Liver (tissue), 7 donors: ENCODE measurements at regions not wholly inside any gene's neighbourhood (a gene's known extent, or its start where the extent isn't known, plus 50 kb on each side); places are given as distances from the start of the nearest gene placed in this dataset.

ENCODE experiments used
- DNase-seq: peaks from one replicate; pipeline ENCODE4 v3.0.0-alpha.2; 2017; ENCODE audit warnings: low spot score
- H3K27ac ChIP-seq, 2 donors: one replicate each; pipeline ENCODE4 v1.7.0; 2013; ENCODE audit warnings: inconsistent platforms in 2 of 2, low read length in 2 of 2, control low read depth in 1 of 2, low read depth in 1 of 2, mild to moderate bottlenecking in 1 of 2
- H3K27me3 ChIP-seq, 4 donors: one replicate each; pipeline versions ENCODE4 v1.6.1 to v1.7.0; 2013; ENCODE audit warnings: low read length in 3 of 4, inconsistent platforms in 1 of 4, mild to moderate bottlenecking in 1 of 4, moderate library complexity in 1 of 4; ENCODE audit not compliant: control insufficient read depth in 4 of 4, insufficient read depth in 4 of 4
- H3K36me3 ChIP-seq, 4 donors: one replicate each; pipeline versions ENCODE4 v1.6.1 to v1.7.0; 2013; ENCODE audit warnings: low read length in 3 of 4, mild to moderate bottlenecking in 3 of 4, low read depth in 1 of 4, moderate library complexity in 1 of 4; ENCODE audit not compliant: control insufficient read depth in 4 of 4, insufficient read depth in 3 of 4
- H3K4me1 ChIP-seq, 4 donors: one replicate each; pipeline versions ENCODE4 v1.6.1 to v1.7.0; 2013; ENCODE audit warnings: low read length in 3 of 4, mild to moderate bottlenecking in 3 of 4, moderate library complexity in 1 of 4; ENCODE audit not compliant: control insufficient read depth in 4 of 4, insufficient read depth in 4 of 4
- H3K4me3 ChIP-seq, 3 donors: one replicate each; pipeline versions ENCODE4 v1.6.1 to v1.7.0; 2013; ENCODE audit warnings: low read length in 3 of 3, control low read depth in 1 of 3, low read depth in 1 of 3, mild to moderate bottlenecking in 1 of 3
- H3K9ac ChIP-seq, 2 donors: one replicate each; pipeline ENCODE4 v1.7.0; 2013; ENCODE audit warnings: low read length in 2 of 2, mild to moderate bottlenecking in 2 of 2, moderate library complexity in 2 of 2, control low read depth in 1 of 2, low read depth in 1 of 2
- H3K9me3 ChIP-seq, 4 donors: one replicate each; pipeline versions ENCODE4 v1.6.1 to v1.7.0; 2013; ENCODE audit warnings: low read length in 3 of 4; ENCODE audit not compliant: control insufficient read depth in 4 of 4
- ATF3 ChIP-seq: IDR thresholded peaks from 2 replicates; pipeline ENCODE4 v1.6.1; 2016; ENCODE audit warnings: antibody characterized with exemption
- EGR1 ChIP-seq, 2 donors: IDR thresholded peaks; 2 replicates each; pipeline ENCODE4 v1.6.1; 2016 to 2018; ENCODE audit warnings: antibody characterized with exemption in 2 of 2, low read depth in 2 of 2
- FOXA2 ChIP-seq: IDR thresholded peaks from 2 replicates; pipeline ENCODE4 v1.6.1; 2016; ENCODE audit warnings: antibody characterized with exemption
- GABPA ChIP-seq, 2 donors: IDR thresholded peaks in 1 of 2; conservative IDR thresholded peaks in 1 of 2; 2 replicates each; pipeline ENCODE4 v1.6.1; 2016; ENCODE audit warnings: antibody characterized with exemption in 2 of 2, mild to moderate bottlenecking in 1 of 2, moderate library complexity in 1 of 2
- HNF4A ChIP-seq, 2 donors: conservative IDR thresholded peaks; 2 replicates each; pipeline ENCODE4 v1.6.1; 2016; ENCODE audit warnings: antibody characterized with exemption in 2 of 2, mild to moderate bottlenecking in 2 of 2
- JUND ChIP-seq, 2 donors: IDR thresholded peaks; 2 replicates each; pipeline ENCODE4 v1.6.1; 2016; ENCODE audit warnings: antibody characterized with exemption in 2 of 2
- MAX ChIP-seq: IDR thresholded peaks from 2 replicates; pipeline ENCODE4 v1.6.1; 2016; ENCODE audit warnings: antibody characterized with exemption
- NR2F2 ChIP-seq: IDR thresholded peaks from 2 replicates; pipeline ENCODE4 v1.6.1; 2016; ENCODE audit warnings: antibody characterized with exemption
- RAD21 ChIP-seq, 2 donors: IDR thresholded peaks; 2 replicates each; pipeline ENCODE4 v1.6.1; 2016; ENCODE audit warnings: antibody characterized with exemption in 2 of 2, mild to moderate bottlenecking in 2 of 2
- RXRA ChIP-seq, 2 donors: IDR thresholded peaks; 2 replicates each; pipeline ENCODE4 v1.6.1; 2017 to 2018; ENCODE audit warnings: antibody characterized with exemption in 2 of 2, mild to moderate bottlenecking in 1 of 2
- SP1 ChIP-seq: IDR thresholded peaks from 2 replicates; pipeline ENCODE4 v1.6.1; 2018; ENCODE audit warnings: antibody characterized with exemption, mild to moderate bottlenecking
- TAF1 ChIP-seq: conservative IDR thresholded peaks from 2 replicates; pipeline ENCODE4 v1.6.1; 2016; ENCODE audit warnings: antibody characterized with exemption, mild to moderate bottlenecking
- YY1 ChIP-seq: IDR thresholded peaks from 2 replicates; pipeline ENCODE4 v1.6.1; 2016; ENCODE audit warnings: antibody characterized with exemption, mild to moderate bottlenecking
- ZBTB33 ChIP-seq: IDR thresholded peaks from 2 replicates; pipeline ENCODE4 v1.6.1; 2016; ENCODE audit warnings: antibody characterized with exemption
- WGBS: extraction: QIAGEN DNeasy Blood & Tissue Kit; methylation state at CpG from one replicate; pipeline ENCODE4 v1.1.7; 2013; 5-methylcytosine and 5-hydroxymethylcytosine counted together
- TF ChIP-seq, protein P1 (sequence below): IDR thresholded peaks from 2 replicates; pipeline ENCODE4 v1.6.1; 2016; ENCODE audit warnings: antibody characterized with exemption, mild to moderate bottlenecking
- donor health status: healthy.
- donor health status: healthy.
- donor health status: healthy.
- donor health status: healthy.

DNA sequence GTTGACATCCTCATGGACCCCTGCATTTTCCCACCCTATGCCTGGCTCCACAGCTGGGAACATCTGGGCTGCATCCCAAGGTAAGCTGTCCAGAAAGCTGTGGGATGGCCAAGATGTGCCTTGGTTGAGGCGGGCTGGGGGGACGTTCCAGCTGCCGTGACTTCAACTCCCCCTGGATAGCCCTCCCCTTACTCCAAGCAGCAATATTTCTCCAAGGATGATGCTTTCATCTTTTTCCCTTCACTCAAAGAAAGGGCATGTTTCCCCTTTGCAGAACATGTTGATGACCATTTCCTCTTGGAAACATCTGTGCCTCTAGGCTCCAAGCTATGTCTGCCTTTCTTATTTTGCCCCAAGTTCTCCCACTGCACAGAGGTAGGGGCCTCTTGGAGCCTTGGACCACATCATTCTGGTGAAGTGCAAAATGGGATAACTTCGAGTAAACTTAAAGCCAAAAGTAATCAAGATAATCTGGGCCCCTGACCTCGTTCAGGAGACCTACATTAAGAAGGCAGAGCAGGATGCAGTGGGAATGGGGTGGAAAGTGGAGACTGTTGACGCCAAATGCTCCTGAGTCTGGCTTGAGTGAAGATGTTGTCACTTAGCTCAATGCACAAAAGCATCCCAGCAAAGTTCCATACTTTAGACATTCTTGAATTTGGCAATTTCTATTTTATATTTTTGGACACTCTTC, 175.2 kb downstream of the GAS1 start (continued):
- TF ChIP-seq, protein P1, sequence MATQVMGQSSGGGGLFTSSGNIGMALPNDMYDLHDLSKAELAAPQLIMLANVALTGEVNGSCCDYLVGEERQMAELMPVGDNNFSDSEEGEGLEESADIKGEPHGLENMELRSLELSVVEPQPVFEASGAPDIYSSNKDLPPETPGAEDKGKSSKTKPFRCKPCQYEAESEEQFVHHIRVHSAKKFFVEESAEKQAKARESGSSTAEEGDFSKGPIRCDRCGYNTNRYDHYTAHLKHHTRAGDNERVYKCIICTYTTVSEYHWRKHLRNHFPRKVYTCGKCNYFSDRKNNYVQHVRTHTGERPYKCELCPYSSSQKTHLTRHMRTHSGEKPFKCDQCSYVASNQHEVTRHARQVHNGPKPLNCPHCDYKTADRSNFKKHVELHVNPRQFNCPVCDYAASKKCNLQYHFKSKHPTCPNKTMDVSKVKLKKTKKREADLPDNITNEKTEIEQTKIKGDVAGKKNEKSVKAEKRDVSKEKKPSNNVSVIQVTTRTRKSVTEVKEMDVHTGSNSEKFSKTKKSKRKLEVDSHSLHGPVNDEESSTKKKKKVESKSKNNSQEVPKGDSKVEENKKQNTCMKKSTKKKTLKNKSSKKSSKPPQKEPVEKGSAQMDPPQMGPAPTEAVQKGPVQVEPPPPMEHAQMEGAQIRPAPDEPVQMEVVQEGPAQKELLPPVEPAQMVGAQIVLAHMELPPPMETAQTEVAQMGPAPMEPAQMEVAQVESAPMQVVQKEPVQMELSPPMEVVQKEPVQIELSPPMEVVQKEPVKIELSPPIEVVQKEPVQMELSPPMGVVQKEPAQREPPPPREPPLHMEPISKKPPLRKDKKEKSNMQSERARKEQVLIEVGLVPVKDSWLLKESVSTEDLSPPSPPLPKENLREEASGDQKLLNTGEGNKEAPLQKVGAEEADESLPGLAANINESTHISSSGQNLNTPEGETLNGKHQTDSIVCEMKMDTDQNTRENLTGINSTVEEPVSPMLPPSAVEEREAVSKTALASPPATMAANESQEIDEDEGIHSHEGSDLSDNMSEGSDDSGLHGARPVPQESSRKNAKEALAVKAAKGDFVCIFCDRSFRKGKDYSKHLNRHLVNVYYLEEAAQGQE, result no peak
- no peak for TF ChIP-seq SP1
- no peak for TF ChIP-seq FOXA2
- no peak for TF ChIP-seq TAF1
- TF ChIP-seq HNF4A (conservative IDR thresholded peaks at IDR 0.05), result no peak
- TF ChIP-seq ZBTB33, result no peak

DNA sequence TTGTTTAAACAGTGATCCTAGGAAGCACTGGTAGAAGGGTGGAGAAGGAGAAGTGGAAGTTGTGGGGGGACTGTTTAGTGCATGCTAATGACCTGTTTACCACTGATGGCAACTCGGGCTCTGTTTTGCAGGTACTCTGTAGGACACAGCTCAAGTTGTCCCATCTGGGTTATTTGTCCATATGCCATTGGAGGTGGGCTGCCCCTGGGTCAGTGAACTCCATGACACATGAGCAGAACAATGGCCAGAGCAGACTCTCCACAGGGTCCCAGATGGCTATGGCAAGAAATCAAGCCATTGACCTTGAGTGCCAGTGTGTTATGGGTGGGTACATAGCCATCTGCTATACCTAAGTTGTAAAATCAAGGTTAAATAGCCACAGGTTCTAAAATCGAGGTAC, 175.9 kb downstream of the GAS1 start:
- Histone ChIP-seq H3K9ac (no peak overlapping the region), H3K27ac (no peak overlapping the region), H3K4me3 (no peak overlapping the region), H3K36me3 (peaks cover 0 to 1% (median 0%) of the 10 kb centered on the region in 4 donors), H3K27me3 (peaks cover 0 to 7% (median 0%) of the 10 kb centered on the region in 4 donors), H3K9me3 (no peaks in the 10 kb centered on the region), H3K4me1 (no peaks in the 10 kb centered on the region)
- DNase-seq, result no peak
- WGBS, result 46% methylated on average over 2 of the region's 2 CpGs
- TF ChIP-seq, protein P1, result no peak
- no peak for TF ChIP-seq JUND (IDR thresholded peaks at IDR 0.05)
- TF ChIP-seq NR2F2, result no peak
- TF ChIP-seq RXRA (IDR thresholded peaks at IDR 0.05), result no peak
- no peak for TF ChIP-seq RAD21 (IDR thresholded peaks at IDR 0.05)
- TF ChIP-seq EGR1 (IDR thresholded peaks at IDR 0.05; ENCODE audit: low read depth in 2 of 2), result no peak
- no peak for TF ChIP-seq YY1
- TF ChIP-seq GABPA (IDR thresholded peaks at IDR 0.05 in 1 of 2, conservative IDR thresholded peaks at IDR 0.05 in 1 of 2), result no peak
- TF ChIP-seq ATF3, result no peak
- no peak for TF ChIP-seq MAX
- TF ChIP-seq FOXA2, result no peak
- no peak for TF ChIP-seq TAF1
